ENCODE measurements at regions not wholly inside any gene's neighbourhood (a gene's known extent, or its start where the extent isn't known, plus 50 kb on each side); places are given as distances from the start of the nearest gene placed in this dataset.

- H3K36me3 ChIP-seq: no peaks in the 10 kb centered on the region
- no peaks in the 10 kb centered on the region for H3K27me3 ChIP-seq
- no peaks in the 10 kb centered on the region for H3K4me1 ChIP-seq
- H3K9me3 ChIP-seq: no peaks in the 10 kb centered on the region
- intact Hi-C loops (cut with DNase I; ENCODE audit: low total_unique reads): no loop called here
- DNase-seq: no peak
- no peak for TF ChIP-seq POLR2A (IDR thresholded peaks at IDR 0.05)
- no peak for TF ChIP-seq CTCF (IDR thresholded peaks at IDR 0.05)
- H3K27ac ChIP-seq: no peak overlapping the region
- H3K4me3 ChIP-seq: no peak overlapping the region
Observed at GRCh38 chr4:66704243-66704642, 841.1 kb downstream of the CENPC start.

DNA sequence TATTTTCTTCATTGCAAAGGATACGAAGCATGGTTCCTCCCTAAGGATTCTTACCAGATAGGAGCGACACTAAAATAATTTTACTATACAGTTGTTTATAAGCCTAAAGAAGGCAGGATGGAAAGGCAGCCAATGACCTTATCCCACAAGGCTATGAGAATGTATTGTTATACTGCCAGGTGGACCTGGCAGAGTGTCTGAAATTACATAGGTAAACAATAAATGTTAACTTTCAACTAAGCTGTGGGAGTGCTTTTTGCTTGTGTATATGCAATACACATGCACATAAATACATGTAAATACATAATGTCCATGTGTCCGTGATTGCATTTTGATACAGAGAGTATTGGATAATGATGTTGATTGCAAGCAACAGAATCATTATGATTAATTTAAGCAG lies 850.6 kb downstream of the CENPC start:
- H3K36me3 ChIP-seq: no peaks in the 10 kb centered on the region
- intact Hi-C loops (cut with DNase I; ENCODE audit: low total_unique reads): no loop called here
- no peak for DNase-seq

DNA sequence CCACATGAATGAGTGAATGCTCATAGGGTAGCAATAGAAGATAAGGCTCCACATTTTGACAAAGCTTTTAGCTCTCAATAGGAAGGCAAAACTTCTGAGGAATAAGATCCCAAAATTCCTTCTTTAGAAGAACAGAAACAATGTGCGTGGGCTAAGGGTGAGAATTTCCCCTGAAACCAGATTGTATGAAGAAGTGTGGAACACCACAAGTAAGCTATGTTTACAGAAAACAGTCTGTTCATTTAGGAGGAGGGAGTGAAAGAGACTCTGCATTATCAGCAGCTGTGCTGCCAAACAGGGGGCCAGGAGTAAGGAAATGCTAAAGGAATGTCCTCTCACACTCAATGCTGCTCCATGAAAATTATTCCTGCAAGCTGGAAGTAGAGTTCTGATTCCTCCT lies 851.6 kb downstream of the CENPC start:
- Histone ChIP-seq H3K4me3 (no peak overlapping the region), H3K4me1 (no peaks in the 10 kb centered on the region), H3K9me3 (no peaks in the 10 kb centered on the region), H3K27me3 (no peaks in the 10 kb centered on the region), H3K27ac (no peak overlapping the region), H3K36me3 (no peaks in the 10 kb centered on the region)
- intact Hi-C loops (cut with DNase I; ENCODE audit: low total_unique reads): no loop called here
- no peak for DNase-seq
- no peak for TF ChIP-seq POLR2A (IDR thresholded peaks at IDR 0.05)
- no peak for TF ChIP-seq CTCF (IDR thresholded peaks at IDR 0.05)

More for the DNA sequence above, 850.6 kb downstream of the CENPC start:
- Histone ChIP-seq H3K27me3 (no peaks in the 10 kb centered on the region), H3K9me3 (no peaks in the 10 kb centered on the region), H3K4me3 (no peak overlapping the region), H3K4me1 (no peaks in the 10 kb centered on the region), H3K27ac (no peak overlapping the region)
- TF ChIP-seq CTCF (IDR thresholded peaks at IDR 0.05) (no peak), POLR2A (IDR thresholded peaks at IDR 0.05) (no peak)

GRCh38 chr4:66691101-66691500 lies 854.2 kb downstream of the CENPC start:
- Histone ChIP-seq H3K4me1 (no peaks in the 10 kb centered on the region), H3K27me3 (no peaks in the 10 kb centered on the region), H3K27ac (no peak overlapping the region), H3K36me3 (no peaks in the 10 kb centered on the region), H3K4me3 (no peak overlapping the region), H3K9me3 (no peaks in the 10 kb centered on the region)
- intact Hi-C loops (cut with DNase I; ENCODE audit: low total_unique reads): no loop called here
- no peak for TF ChIP-seq CTCF (IDR thresholded peaks at IDR 0.05)
- TF ChIP-seq POLR2A (IDR thresholded peaks at IDR 0.05): no peak
- DNase-seq: no peak

DNA sequence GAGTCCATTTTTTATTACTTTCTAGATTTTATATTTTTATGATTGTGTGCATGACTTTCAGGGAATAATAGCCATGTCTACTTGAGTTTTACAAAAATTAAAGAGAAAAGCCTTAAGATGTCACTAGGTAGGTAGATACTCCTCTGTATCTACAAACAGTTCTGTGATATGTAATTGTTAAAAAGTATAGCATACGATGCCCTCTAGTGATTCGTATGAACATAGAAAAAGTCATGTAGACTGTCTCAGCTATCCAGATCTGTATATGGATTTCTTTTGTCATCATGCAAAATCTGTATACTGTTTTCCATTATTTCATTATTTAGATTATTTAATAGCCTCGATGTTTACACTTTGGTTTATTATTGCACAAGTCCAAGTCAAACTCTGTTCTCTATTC lies 856.6 kb downstream of the CENPC start:
- no peaks in the 10 kb centered on the region for H3K9me3 ChIP-seq
- DNase-seq: no peak
- no peaks in the 10 kb centered on the region for H3K4me1 ChIP-seq
- no peaks in the 10 kb centered on the region for H3K27me3 ChIP-seq
- no peak overlapping the region for H3K27ac ChIP-seq
- no peak for TF ChIP-seq CTCF (IDR thresholded peaks at IDR 0.05)
- no peak for TF ChIP-seq POLR2A (IDR thresholded peaks at IDR 0.05)
- H3K36me3 ChIP-seq: no peaks in the 10 kb centered on the region
- intact Hi-C loops (cut with DNase I; ENCODE audit: low total_unique reads): no loop called here
- no peak overlapping the region for H3K4me3 ChIP-seq

Measured in uterus (tissue), 3 donors.